IMR-90 (cell line): ENCODE measurements at regions not wholly inside any gene's neighbourhood (a gene's known extent, or its start where the extent isn't known, plus 50 kb on each side); places are given as distances from the start of the nearest gene placed in this dataset.

Experiments
- ATAC-seq: fragments of 200-7000 bp; cut with Tn5 transposase; 2 replicates; pipeline ENCODE4 v1.9.1; 2020; ENCODE audit warnings: low read depth, mild to moderate bottlenecking, moderate library complexity
- BruUV-seq: library from RNA; stranded (reverse); fragments of 400-500 nt; replicated peaks from 2 replicates; lab custom pipeline; 2021; lab: Mats Ljungman, UMichigan
- CTCF ChIA-PET: fragments of 300-600 bp; formaldehyde crosslinking; extraction: SDS; loops from one replicate; lab custom pipeline; 2021; ENCODE audit warnings: antibody characterized with exemption; lab: Yijun Ruan, JAX
- POLR2A ChIA-PET: fragments of 300-600 bp; sonication (Branson Sonifier 250); formaldehyde crosslinking; loops from one replicate; lab custom pipeline; 2022; ENCODE audit warnings: antibody characterized with exemption; ENCODE audit not compliant: unreplicated experiment; lab: Charles Lee
- DNase-seq: peaks from one replicate; pipeline ENCODE4 v3.0.0; 2013
- H2AFZ ChIP-seq: replicated peaks from 2 replicates; pipeline ENCODE3; 2013; ENCODE audit warnings: low read length, mild to moderate bottlenecking; ENCODE audit not compliant: poor library complexity
- H2AK5ac ChIP-seq: 2 replicates; pipeline ENCODE4 v1.6.1; 2013; ENCODE audit warnings: low read depth, low read length, inconsistent platforms
- H2AK9ac ChIP-seq: replicated peaks from 2 replicates; pipeline ENCODE3; 2013; ENCODE audit warnings: mild to moderate bottlenecking, low read depth, low read length, moderate library complexity; ENCODE audit not compliant: poor library complexity
- H2BK120ac ChIP-seq: 2 replicates; pipeline ENCODE4 v1.6.1; 2013; ENCODE audit warnings: low read depth, low read length, inconsistent platforms
- H2BK15ac ChIP-seq: 3 replicates; pipeline ENCODE4 v1.6.1; 2013; ENCODE audit warnings: low read depth, low read length, inconsistent platforms
- H2BK20ac ChIP-seq: 2 replicates; pipeline ENCODE4 v1.6.1; 2013; ENCODE audit warnings: low read depth, mild to moderate bottlenecking, inconsistent platforms, low read length, moderate library complexity
- H2BK5ac ChIP-seq: 2 replicates; pipeline ENCODE4 v1.6.1; 2013; ENCODE audit warnings: mild to moderate bottlenecking, low read depth, low read length, inconsistent platforms; ENCODE audit not compliant: poor library complexity, severe bottlenecking
- H3K14ac ChIP-seq: replicated peaks from 2 replicates; pipeline ENCODE4 v1.6.1; 2013; ENCODE audit warnings: low read depth, low read length, inconsistent platforms
- H3K18ac ChIP-seq: 2 replicates; pipeline ENCODE4 v1.6.1; 2013; ENCODE audit warnings: low read depth, low read length, control low read depth
- H3K23ac ChIP-seq: 2 replicates; pipeline ENCODE4 v1.6.1; 2013; ENCODE audit warnings: low read depth, low read length, inconsistent platforms
- H3K27ac ChIP-seq: 2 replicates; pipeline ENCODE4 v1.5.1; 2013; ENCODE audit warnings: mild to moderate bottlenecking, control low read depth, low read length; ENCODE audit not compliant: insufficient read depth
- H3K27me3 ChIP-seq: 2 replicates; pipeline ENCODE4 v1.6.1; 2013; ENCODE audit warnings: low read length; ENCODE audit not compliant: control insufficient read depth, insufficient read depth
- H3K36me3 ChIP-seq: 2 replicates; pipeline ENCODE4 v1.6.1; 2013; ENCODE audit warnings: low read length, mixed read lengths; ENCODE audit not compliant: control insufficient read depth, insufficient read depth
- H3K4ac ChIP-seq: 2 replicates; pipeline ENCODE4 v1.6.1; 2013; ENCODE audit warnings: low read depth, low read length, inconsistent platforms
- H3K4me1 ChIP-seq: 2 replicates; pipeline ENCODE4 v1.6.1; 2013; ENCODE audit warnings: low read length, mixed read lengths; ENCODE audit not compliant: control insufficient read depth, insufficient read depth
- H3K4me2 ChIP-seq: 2 replicates; pipeline ENCODE4 v1.6.1; 2013; ENCODE audit warnings: low read depth, mild to moderate bottlenecking, control low read depth, low read length, moderate library complexity
- H3K4me3 ChIP-seq: 2 replicates; pipeline ENCODE4 v1.5.1; 2013; ENCODE audit warnings: low read depth, mild to moderate bottlenecking, control low read depth, low read length, moderate library complexity; ENCODE audit not compliant: insufficient read depth
- H3K56ac ChIP-seq: 2 replicates; pipeline ENCODE4 v1.6.1; 2013; ENCODE audit warnings: low read length, inconsistent platforms; ENCODE audit not compliant: insufficient read depth; ENCODE audit errors: extremely low read depth
- H3K79me1 ChIP-seq, 2 experiments: 2 replicates each; pipeline ENCODE4 v1.6.1; 2013; ENCODE audit warnings: low read length in 2 of 2, inconsistent platforms in 1 of 2, low read depth in 1 of 2
- H3K9ac ChIP-seq: 2 replicates; pipeline ENCODE4 v1.6.1; 2013; ENCODE audit warnings: low read depth, low read length, control low read depth
- H3K9me1 ChIP-seq: 2 replicates; pipeline ENCODE4 v1.6.1; 2013; ENCODE audit warnings: low read length, inconsistent platforms; ENCODE audit not compliant: insufficient read depth
- H3K9me3 ChIP-seq: 2 replicates; pipeline ENCODE4 v1.6.1; 2013; ENCODE audit warnings: low read length; ENCODE audit not compliant: control insufficient read depth, insufficient read depth
- H4K20me1 ChIP-seq: 2 replicates; pipeline ENCODE4 v1.6.1; 2013; ENCODE audit warnings: low read length, inconsistent platforms; ENCODE audit not compliant: insufficient read depth
- H4K5ac ChIP-seq: 2 replicates; pipeline ENCODE4 v1.6.1; 2013; ENCODE audit warnings: mild to moderate bottlenecking, low read depth, low read length, control low read depth
- H4K8ac ChIP-seq, 2 experiments: 2 replicates each; pipeline ENCODE4 v1.6.1; 2013; ENCODE audit warnings: low read depth in 2 of 2, low read length in 2 of 2, control low read depth in 1 of 2, inconsistent platforms in 1 of 2
- H4K91ac ChIP-seq: 2 replicates; pipeline ENCODE4 v1.6.1; 2013; ENCODE audit warnings: low read depth, low read length, inconsistent platforms; ENCODE audit not compliant: insufficient read depth
- CEBPB ChIP-seq: IDR thresholded peaks from 2 replicates; pipeline ENCODE4 v1.6.1; 2012; ENCODE audit warnings: low read depth, low read length, improper control_type of control experiment
- CHD1 ChIP-seq: IDR thresholded peaks from 2 replicates; pipeline ENCODE4 v1.6.1; 2012; ENCODE audit warnings: low read depth, low read length, improper control_type of control experiment
- ELK1 ChIP-seq: fragments of 150-350 bp; IDR thresholded peaks from 2 replicates; pipeline ENCODE4 v1.6.1; 2016; ENCODE audit warnings: low read depth, mild to moderate bottlenecking, low read length, moderate library complexity, borderline replicate concordance
- FOS ChIP-seq: fragments of 150-350 bp; IDR thresholded peaks from 2 replicates; pipeline ENCODE4 v1.6.1; 2016; ENCODE audit warnings: low read depth, low read length
- MAZ ChIP-seq: IDR thresholded peaks from 2 replicates; pipeline ENCODE4 v1.6.1; 2012; ENCODE audit warnings: low read depth, mild to moderate bottlenecking, low read length, improper control_type of control experiment, moderate library complexity, borderline replicate concordance
- NFE2L2 ChIP-seq: fragments of 150-350 bp; IDR thresholded peaks from 2 replicates; pipeline ENCODE4 v1.6.1; 2016; ENCODE audit warnings: low read depth, mild to moderate bottlenecking, low read length
- POLR2A ChIP-seq: IDR thresholded peaks from 2 replicates; pipeline ENCODE4 v1.6.1; 2012; ENCODE audit warnings: mild to moderate bottlenecking, low read depth, low read length
- RCOR1 ChIP-seq: IDR thresholded peaks from 2 replicates; pipeline ENCODE4 v1.6.1; 2012; ENCODE audit warnings: mild to moderate bottlenecking, low read length, improper control_type of control experiment; ENCODE audit not compliant: insufficient replicate concordance
- RFX5 ChIP-seq: IDR thresholded peaks from 2 replicates; pipeline ENCODE4 v1.8.0; 2012; ENCODE audit warnings: low read depth, mild to moderate bottlenecking, low read length, moderate library complexity
- SMC3 ChIP-seq: fragments of 150-350 bp; IDR thresholded peaks from 2 replicates; pipeline ENCODE4 v1.6.1; 2016; ENCODE audit warnings: low read depth, mild to moderate bottlenecking, antibody characterized with exemption, low read length, moderate library complexity
- USF2 ChIP-seq: fragments of 150-350 bp; IDR thresholded peaks from 2 replicates; pipeline ENCODE4 v1.6.1; 2017; ENCODE audit warnings: mild to moderate bottlenecking, antibody characterized with exemption, low read length, low read depth
- dilution Hi-C: fragments of 300-500 bp; cut with HindIII; formaldehyde crosslinking; loops from one replicate; pipeline ENCODE4 v1.14.3; 2018; ENCODE audit warnings: low sequenced_read_pairs; ENCODE audit not compliant: unreplicated experiment
- in situ Hi-C: fragments of 300-500 bp; cut with MboI; formaldehyde crosslinking; loops from 3 replicates; pipeline ENCODE4 v1.14.3; 2019; ENCODE audit warnings: low sequenced_read_pairs, inconsistent platforms, mixed read lengths
- intact Hi-C: fragments of 100-400 bp; cut with micrococcal nuclease; formaldehyde crosslinking; loops from 2 replicates; pipeline ENCODE4 v1.10.0; 2022

GRCh38 chr6:159110748-159111147, 58.5 kb upstream of the FNDC1 start:
- Histone ChIP-seq H3K9ac (no peak overlapping the region), H3K23ac (no peak overlapping the region), H2BK15ac (no peak overlapping the region), H4K20me1 (no peaks in the 10 kb centered on the region), H3K14ac (no peak overlapping the region), H3K18ac (no peak overlapping the region), H3K79me1 (no peaks in the 10 kb centered on the region), H2AK9ac (no peak overlapping the region), H3K27me3 (peaks cover 6% of the 10 kb centered on the region), H2AK5ac (no peak overlapping the region), H2BK120ac (no peak overlapping the region), H3K27ac (no peak overlapping the region), H3K4me3 (no peak overlapping the region), H3K9me3 (no peaks in the 10 kb centered on the region), H3K4ac (no peak overlapping the region), H3K4me1 (no peaks in the 10 kb centered on the region), H4K5ac (no peak overlapping the region), H4K91ac (no peak overlapping the region), H2BK20ac (no peak overlapping the region), H3K9me1 (no peaks in the 10 kb centered on the region), H2BK5ac (no peak overlapping the region), H2AFZ (no peak overlapping the region), H3K56ac (no peak overlapping the region), H3K4me2 (no peak overlapping the region), H3K36me3 (no peaks in the 10 kb centered on the region), H4K8ac (no peak overlapping the region)
- no peak for ATAC-seq
- no TSS peak for BruUV-seq
- no peak for TF ChIP-seq MAZ
- TF ChIP-seq SMC3 = no peak
- TF ChIP-seq POLR2A = no peak
- no peak for TF ChIP-seq ELK1
- no peak for TF ChIP-seq RFX5
- no peak for TF ChIP-seq CEBPB
- TF ChIP-seq USF2 = no peak
- TF ChIP-seq CHD1 = no peak
- TF ChIP-seq NFE2L2 = no peak
- TF ChIP-seq FOS = no peak
- TF ChIP-seq RCOR1 = no peak
- dilution Hi-C loops = no loop called here
- in situ Hi-C loops = loop anchor here (25.0 kb wide), 1 partner anchor 898 kb away; no protein-coding TSS in a partner anchor
- POLR2A ChIA-PET = no interaction called here
- intact Hi-C loops = no loop called here
- no peak for DNase-seq
- CTCF ChIA-PET = no interaction called here
